Nephron (organoid): ENCODE measurements at regions not wholly inside any gene's neighbourhood (a gene's known extent, or its start where the extent isn't known, plus 50 kb on each side); places are given as distances from the start of the nearest gene placed in this dataset.

ENCODE experiments used
- H3K27ac Mint-ChIP-seq, 3 experiments: 2 replicates each; pipeline ENCODE4 v1.8.0; 2020; ENCODE audit warnings: mixed read lengths in 3 of 3, mild to moderate bottlenecking in 2 of 3, moderate library complexity in 1 of 3
- H3K27me3 Mint-ChIP-seq: 2 replicates; pipeline ENCODE4 v1.8.0; 2021; ENCODE audit warnings: low read depth, mild to moderate bottlenecking, moderate library complexity, mixed read lengths
- H3K36me3 Mint-ChIP-seq: 2 replicates; pipeline ENCODE4 v1.8.0; 2020; ENCODE audit warnings: low read depth, mixed read lengths
- H3K4me1 Mint-ChIP-seq: 2 replicates; pipeline ENCODE4 v1.8.0; 2020; ENCODE audit warnings: mixed read lengths
- H3K4me3 Mint-ChIP-seq, 3 experiments: 2 replicates each; pipeline ENCODE4 v1.8.0; 2020; ENCODE audit warnings: mild to moderate bottlenecking in 3 of 3, mixed read lengths in 3 of 3, moderate library complexity in 2 of 3
- H3K9me3 Mint-ChIP-seq: 2 replicates; pipeline ENCODE4 v1.8.0; 2020; ENCODE audit warnings: mixed read lengths
- TF ChIP-seq, protein P1 (sequence below), 3 experiments: fragments of 200-600 bp; sonication (generic); IDR thresholded peaks; one replicate each; pipeline ENCODE4 v1.5.0; 2021; ENCODE audit warnings: antibody characterized with exemption in 3 of 3; ENCODE audit not compliant: unreplicated experiment in 3 of 3

DNA sequence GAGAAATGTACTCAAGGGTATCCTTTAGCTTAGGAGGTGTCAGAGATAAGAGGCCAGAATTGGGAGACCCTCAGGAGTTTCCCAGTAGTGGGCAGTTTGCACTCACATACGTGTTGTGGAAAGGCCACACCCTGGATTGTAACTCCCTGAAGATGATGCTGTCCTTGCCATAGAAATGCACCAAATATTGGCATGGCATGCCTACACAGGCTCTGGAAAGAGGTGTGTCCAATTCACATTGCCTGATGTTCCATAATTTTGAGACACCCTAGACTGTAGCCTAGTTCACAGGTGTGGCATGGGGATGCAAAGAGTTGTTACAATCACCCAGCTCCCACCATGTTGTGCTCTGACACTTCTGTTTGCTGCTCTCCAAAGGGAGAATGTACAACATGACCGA is 271.9 kb downstream of the CCDC85A start:
- TF ChIP-seq, protein P1, sequence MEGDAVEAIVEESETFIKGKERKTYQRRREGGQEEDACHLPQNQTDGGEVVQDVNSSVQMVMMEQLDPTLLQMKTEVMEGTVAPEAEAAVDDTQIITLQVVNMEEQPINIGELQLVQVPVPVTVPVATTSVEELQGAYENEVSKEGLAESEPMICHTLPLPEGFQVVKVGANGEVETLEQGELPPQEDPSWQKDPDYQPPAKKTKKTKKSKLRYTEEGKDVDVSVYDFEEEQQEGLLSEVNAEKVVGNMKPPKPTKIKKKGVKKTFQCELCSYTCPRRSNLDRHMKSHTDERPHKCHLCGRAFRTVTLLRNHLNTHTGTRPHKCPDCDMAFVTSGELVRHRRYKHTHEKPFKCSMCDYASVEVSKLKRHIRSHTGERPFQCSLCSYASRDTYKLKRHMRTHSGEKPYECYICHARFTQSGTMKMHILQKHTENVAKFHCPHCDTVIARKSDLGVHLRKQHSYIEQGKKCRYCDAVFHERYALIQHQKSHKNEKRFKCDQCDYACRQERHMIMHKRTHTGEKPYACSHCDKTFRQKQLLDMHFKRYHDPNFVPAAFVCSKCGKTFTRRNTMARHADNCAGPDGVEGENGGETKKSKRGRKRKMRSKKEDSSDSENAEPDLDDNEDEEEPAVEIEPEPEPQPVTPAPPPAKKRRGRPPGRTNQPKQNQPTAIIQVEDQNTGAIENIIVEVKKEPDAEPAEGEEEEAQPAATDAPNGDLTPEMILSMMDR (IDR thresholded peaks at IDR 0.05; ENCODE audit: unreplicated experiment in 3 of 3) = no peak
- H3K27me3 Mint-ChIP-seq = peaks cover 6% of the 10 kb centered on the region
- peaks cover 12% of the 10 kb centered on the region for H3K9me3 Mint-ChIP-seq
- H3K36me3 Mint-ChIP-seq = no peaks in the 10 kb centered on the region
- H3K27ac Mint-ChIP-seq = no peak overlapping the region
- no peak overlapping the region for H3K4me3 Mint-ChIP-seq
- H3K4me1 Mint-ChIP-seq = peaks cover 7% of the 10 kb centered on the region

DNA sequence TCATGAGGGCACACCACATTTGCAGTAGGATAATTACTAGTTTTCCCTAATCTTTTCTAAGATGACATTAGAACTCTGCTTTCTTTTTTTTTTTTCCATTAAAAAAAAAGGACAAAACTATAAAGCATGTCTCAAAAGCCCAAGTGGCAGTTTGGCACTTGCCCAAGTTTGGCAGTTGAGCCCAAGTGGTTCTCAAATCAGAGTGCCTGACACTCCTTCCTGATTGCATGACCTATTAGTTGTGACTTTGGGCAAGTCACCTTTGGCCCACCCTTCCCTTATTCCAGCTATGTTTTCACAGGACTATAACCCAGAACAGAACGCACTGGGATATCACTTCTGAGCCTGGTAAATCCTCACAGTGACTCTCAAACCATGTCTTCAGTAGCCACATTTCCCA is 273.0 kb downstream of the CCDC85A start:
- TF ChIP-seq, protein P1 (IDR thresholded peaks at IDR 0.05; ENCODE audit: unreplicated experiment in 3 of 3) = no peak
- Mint-ChIP-seq H3K9me3 (peaks cover 5% of the 10 kb centered on the region), H3K27ac (no peak overlapping the region), H3K27me3 (peaks cover 6% of the 10 kb centered on the region), H3K36me3 (no peaks in the 10 kb centered on the region), H3K4me3 (no peak overlapping the region), H3K4me1 (peaks cover 5% of the 10 kb centered on the region)

DNA sequence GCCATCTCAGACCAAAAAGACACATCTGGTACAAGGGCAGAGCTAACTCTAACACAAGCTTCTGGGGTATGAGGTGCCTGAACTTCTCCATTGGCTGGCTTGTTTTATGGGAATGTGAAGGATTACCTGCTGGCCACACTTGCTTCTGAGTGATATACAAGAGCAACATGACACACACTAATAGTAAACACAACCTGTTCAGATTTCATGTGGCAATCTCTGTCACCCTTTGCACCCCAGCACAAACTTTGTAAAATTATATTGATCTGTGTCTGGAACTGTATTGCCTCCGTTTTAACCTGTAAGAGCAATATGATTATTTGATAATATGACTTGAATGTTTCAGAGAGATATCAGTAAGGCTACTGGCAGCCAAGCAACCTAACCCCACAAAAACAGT is 276.7 kb downstream of the CCDC85A start:
- peaks cover 6% of the 10 kb centered on the region for H3K27me3 Mint-ChIP-seq
- H3K9me3 Mint-ChIP-seq = peaks cover 3% of the 10 kb centered on the region
- no peaks in the 10 kb centered on the region for H3K36me3 Mint-ChIP-seq
- TF ChIP-seq, protein P1 (IDR thresholded peaks at IDR 0.05; ENCODE audit: unreplicated experiment in 3 of 3) = no peak
- H3K4me3 Mint-ChIP-seq = no peak overlapping the region
- no peaks in the 10 kb centered on the region for H3K4me1 Mint-ChIP-seq
- H3K27ac Mint-ChIP-seq = no peak overlapping the region

DNA sequence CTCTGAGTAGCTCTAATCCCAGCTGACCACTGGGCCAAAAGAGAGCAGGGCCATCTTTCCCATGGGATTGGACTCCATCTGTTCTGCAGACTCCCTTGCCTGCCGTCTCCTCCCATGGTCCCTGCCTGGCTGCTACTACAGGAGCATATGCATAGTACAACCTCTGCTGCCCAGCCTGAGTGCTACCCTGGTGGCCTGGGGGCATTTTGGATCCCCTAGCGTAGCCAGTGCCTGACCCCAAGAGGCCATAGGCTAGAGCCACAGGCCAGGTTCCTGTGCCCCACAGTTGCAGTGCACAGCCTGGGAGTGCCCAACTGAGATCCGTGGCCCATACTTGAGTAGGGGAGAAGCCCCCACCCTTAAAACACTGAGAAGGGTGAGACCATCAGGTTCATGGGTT is 280.3 kb downstream of the CCDC85A start:
- H3K27me3 Mint-ChIP-seq = no peaks in the 10 kb centered on the region
- peaks cover 3% of the 10 kb centered on the region for H3K9me3 Mint-ChIP-seq
- TF ChIP-seq, protein P1 (IDR thresholded peaks at IDR 0.05; ENCODE audit: unreplicated experiment in 3 of 3) = no peak
- no peak overlapping the region for H3K4me3 Mint-ChIP-seq
- H3K4me1 Mint-ChIP-seq = no peaks in the 10 kb centered on the region
- no peak overlapping the region for H3K27ac Mint-ChIP-seq
- H3K36me3 Mint-ChIP-seq = no peaks in the 10 kb centered on the region

DNA sequence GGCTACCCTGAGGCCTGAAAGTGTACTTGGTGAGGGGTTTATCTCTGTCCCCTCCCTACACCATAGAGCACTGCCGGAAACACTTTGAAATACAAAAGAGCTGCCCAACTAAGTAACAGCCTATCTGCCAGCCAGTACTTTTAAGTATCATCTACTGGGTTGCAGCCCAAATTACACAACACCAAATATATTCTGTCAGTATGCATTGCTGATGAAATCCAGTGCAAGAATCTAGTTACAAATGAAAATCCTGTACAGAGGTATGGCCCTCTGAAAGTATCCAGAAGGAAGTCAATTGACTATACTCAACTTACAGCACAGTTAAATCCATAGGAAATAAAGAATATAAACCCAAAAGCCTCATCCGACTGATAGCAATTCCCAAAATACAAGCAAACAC is 280.8 kb downstream of the CCDC85A start:
- Mint-ChIP-seq H3K4me1 (no peaks in the 10 kb centered on the region), H3K36me3 (no peaks in the 10 kb centered on the region), H3K9me3 (peaks cover 3% of the 10 kb centered on the region), H3K27me3 (no peaks in the 10 kb centered on the region), H3K4me3 (no peak overlapping the region), H3K27ac (no peak overlapping the region)
- TF ChIP-seq, protein P1 (IDR thresholded peaks at IDR 0.05; ENCODE audit: unreplicated experiment in 3 of 3) = no peak

DNA sequence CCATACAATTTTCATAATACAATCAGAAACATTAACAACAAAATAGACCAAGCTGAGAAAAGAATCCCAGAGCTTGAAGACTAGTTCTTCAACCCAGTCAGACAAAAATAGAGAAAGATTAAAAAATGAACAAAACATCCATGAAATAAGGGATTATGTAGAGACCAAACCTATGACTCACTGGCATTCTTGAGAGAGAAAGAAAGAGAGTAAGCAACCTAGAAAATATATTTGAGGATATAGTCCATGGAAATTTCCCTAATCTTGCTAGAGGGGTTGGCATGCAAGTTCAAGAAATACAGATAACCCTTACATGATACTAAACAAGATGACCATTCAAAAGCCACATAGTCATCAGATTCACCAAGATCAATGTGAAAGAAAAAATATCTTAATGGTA is 281.7 kb downstream of the CCDC85A start:
- TF ChIP-seq, protein P1 (IDR thresholded peaks at IDR 0.05; ENCODE audit: unreplicated experiment in 3 of 3) = no peak
- no peaks in the 10 kb centered on the region for H3K27me3 Mint-ChIP-seq
- H3K27ac Mint-ChIP-seq = no peak overlapping the region
- no peak overlapping the region for H3K4me3 Mint-ChIP-seq
- H3K4me1 Mint-ChIP-seq = no peaks in the 10 kb centered on the region
- H3K9me3 Mint-ChIP-seq = peaks cover 3% of the 10 kb centered on the region
- no peaks in the 10 kb centered on the region for H3K36me3 Mint-ChIP-seq
